SK-N-MC (cell line): ENCODE measurements at regions not wholly inside any gene's neighbourhood (a gene's known extent, or its start where the extent isn't known, plus 50 kb on each side); places are given as distances from the start of the nearest gene placed in this dataset.

ENCODE experiments used
- DNase-seq: peaks from one replicate; pipeline ENCODE4 v3.0.0-alpha.2; 2011; ENCODE audit warnings: low read depth, low spot score
- H3K27ac ChIP-seq: fragments of 200-600 bp; sonication (generic); 2 replicates; pipeline ENCODE4 v1.5.1; 2016; ENCODE audit warnings: mixed run types
- H3K36me3 ChIP-seq: fragments of 200-600 bp; sonication (generic); 2 replicates; pipeline ENCODE4 v1.6.1; 2017; ENCODE audit warnings: antibody characterized with exemption, low read length, mixed read lengths; ENCODE audit not compliant: insufficient read depth
- H3K4me3 ChIP-seq: fragments of 200-600 bp; sonication (generic); 2 replicates; pipeline ENCODE4 v1.5.1; 2016
- H3K9ac ChIP-seq: fragments of 200-600 bp; sonication (generic); 2 replicates; pipeline ENCODE4 v1.8.0; 2017; ENCODE audit warnings: mixed run types, mixed read lengths; ENCODE audit not compliant: insufficient read length
- H3K9me3 ChIP-seq: fragments of 200-600 bp; sonication (generic); 2 replicates; pipeline ENCODE4 v1.6.1; 2017; ENCODE audit warnings: low read depth, mild to moderate bottlenecking, antibody characterized with exemption, low read length, moderate library complexity, mixed read lengths
- EZH2 ChIP-seq: fragments of 200-600 bp; sonication (generic); IDR thresholded peaks from one replicate; pipeline ENCODE4 v1.6.1; 2017; ENCODE audit warnings: antibody characterized with exemption
- FOXP2 ChIP-seq: optimal IDR thresholded peaks from 2 replicates; pipeline ENCODE3; 2011; ENCODE audit warnings: mild to moderate bottlenecking, moderate library complexity; ENCODE audit not compliant: insufficient read depth; ENCODE audit errors: extremely low read length, control extremely low read depth
- POLR2AphosphoS5 ChIP-seq: IDR thresholded peaks from 2 replicates; pipeline ENCODE4 v1.6.1; 2012; ENCODE audit warnings: mild to moderate bottlenecking, low read depth, low read length, borderline replicate concordance

DNA sequence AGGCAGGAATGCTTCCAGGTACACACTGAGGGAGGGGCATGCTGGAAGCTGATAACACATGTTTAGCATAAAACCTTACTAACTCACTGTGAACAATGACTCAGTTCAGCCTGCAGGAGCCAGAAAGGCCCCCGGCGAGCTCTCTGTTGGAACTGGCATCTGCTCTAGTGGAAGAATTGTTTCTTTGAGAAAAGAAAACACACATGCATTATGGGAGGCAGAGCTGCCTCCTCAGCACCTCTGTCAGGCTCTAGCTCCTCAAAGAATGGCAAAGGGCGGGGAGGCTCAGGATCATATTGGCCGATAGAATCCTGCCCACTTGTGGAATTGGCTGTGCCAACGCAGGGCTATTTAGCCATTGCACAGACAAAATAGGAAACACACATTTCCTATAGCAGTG, 338.3 kb downstream of the CXCL12 start:
- H3K9me3 ChIP-seq: no peaks in the 10 kb centered on the region
- no peak overlapping the region for H3K9ac ChIP-seq
- H3K27ac ChIP-seq: no peak overlapping the region
- no peak for DNase-seq
- H3K36me3 ChIP-seq: no peaks in the 10 kb centered on the region
- no peak overlapping the region for H3K4me3 ChIP-seq
- TF ChIP-seq EZH2: no peak
- no peak for TF ChIP-seq FOXP2
- TF ChIP-seq POLR2AphosphoS5: no peak

DNA sequence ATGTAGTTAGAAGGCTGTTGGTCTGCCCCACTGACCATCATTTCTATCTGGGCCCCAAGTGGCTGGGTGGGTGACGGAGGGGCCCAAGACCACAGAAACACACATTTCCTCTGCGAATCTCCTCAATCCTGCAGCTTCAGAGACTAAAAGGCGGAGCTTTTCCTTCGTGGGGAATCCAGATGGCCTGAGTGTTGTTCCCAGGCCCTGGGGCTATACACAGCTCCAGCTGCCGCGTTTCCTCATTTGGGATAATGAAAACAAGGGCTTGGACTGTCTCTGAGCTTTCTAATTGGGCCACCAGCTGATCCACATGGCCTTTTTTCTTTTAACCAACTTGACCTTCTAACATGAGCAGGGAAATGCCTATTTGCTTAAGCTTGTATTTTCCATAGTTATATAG, 339.9 kb downstream of the CXCL12 start:
- H3K9me3 ChIP-seq: no peaks in the 10 kb centered on the region
- no peak overlapping the region for H3K27ac ChIP-seq
- TF ChIP-seq POLR2AphosphoS5 (no peak), EZH2 (no peak), FOXP2 (no peak)
- DNase-seq: no peak
- H3K36me3 ChIP-seq: no peaks in the 10 kb centered on the region
- H3K4me3 ChIP-seq: no peak overlapping the region
- no peak overlapping the region for H3K9ac ChIP-seq

DNA sequence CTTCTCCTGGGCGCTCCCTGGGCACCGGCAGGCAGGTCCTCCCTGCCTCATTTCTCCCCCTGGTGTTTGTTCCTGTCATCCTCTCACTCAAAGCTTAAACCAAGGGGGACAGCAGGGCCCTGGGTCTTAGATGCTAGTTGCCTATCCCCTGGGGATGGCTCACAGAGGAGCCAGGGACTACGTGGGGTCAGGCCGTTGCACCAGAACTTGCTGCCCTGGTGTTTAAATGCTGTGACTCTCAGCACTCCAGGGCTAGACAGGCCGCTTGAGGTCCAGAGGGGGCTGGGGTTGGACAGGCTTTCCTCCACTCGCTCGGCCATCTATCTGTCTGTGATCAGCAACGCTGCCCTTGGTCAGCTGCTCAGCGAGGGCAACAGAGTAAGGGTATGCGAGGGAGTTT, 340.3 kb downstream of the CXCL12 start:
- no peak overlapping the region for H3K4me3 ChIP-seq
- TF ChIP-seq POLR2AphosphoS5 (no peak), FOXP2 (no peak), EZH2 (no peak)
- no peak overlapping the region for H3K27ac ChIP-seq
- no peak for DNase-seq
- no peaks in the 10 kb centered on the region for H3K36me3 ChIP-seq
- no peaks in the 10 kb centered on the region for H3K9me3 ChIP-seq
- H3K9ac ChIP-seq: no peak overlapping the region

DNA sequence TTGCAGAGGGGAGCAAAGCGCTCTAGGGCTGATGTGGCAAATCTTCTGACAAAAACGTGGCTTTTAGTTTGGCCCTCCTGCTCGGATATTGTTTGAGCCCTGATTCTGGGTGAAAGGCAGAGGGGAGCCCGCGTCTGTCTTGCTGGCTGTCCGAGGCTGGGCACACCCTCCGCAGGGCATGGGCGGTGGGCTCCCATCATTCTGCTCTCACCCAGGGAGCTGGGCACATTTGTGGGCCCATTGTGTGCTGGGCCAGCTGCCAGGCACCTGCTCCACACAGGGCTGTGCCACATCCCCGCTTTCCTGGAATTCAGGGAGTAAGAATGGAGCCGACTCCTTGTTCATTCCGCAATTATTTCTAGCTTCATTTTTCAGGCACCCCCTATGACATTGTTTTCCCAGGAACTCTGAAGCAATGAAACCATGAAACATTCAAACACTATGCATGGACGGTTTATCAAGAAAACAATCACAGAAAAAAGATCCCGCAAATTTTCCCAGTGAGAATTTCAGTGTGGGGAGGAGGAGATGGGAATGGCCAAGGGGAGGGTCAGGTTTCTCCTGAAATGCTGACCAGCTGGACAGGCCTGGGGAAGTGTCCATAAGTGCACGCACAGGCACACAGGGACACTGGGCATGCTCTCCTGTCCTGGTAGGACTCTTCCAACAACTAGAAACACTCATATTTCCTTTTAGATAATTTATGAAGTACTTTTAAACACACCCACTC, 341.1 kb downstream of the CXCL12 start:
- H3K27ac ChIP-seq: no peak overlapping the region

DNA sequence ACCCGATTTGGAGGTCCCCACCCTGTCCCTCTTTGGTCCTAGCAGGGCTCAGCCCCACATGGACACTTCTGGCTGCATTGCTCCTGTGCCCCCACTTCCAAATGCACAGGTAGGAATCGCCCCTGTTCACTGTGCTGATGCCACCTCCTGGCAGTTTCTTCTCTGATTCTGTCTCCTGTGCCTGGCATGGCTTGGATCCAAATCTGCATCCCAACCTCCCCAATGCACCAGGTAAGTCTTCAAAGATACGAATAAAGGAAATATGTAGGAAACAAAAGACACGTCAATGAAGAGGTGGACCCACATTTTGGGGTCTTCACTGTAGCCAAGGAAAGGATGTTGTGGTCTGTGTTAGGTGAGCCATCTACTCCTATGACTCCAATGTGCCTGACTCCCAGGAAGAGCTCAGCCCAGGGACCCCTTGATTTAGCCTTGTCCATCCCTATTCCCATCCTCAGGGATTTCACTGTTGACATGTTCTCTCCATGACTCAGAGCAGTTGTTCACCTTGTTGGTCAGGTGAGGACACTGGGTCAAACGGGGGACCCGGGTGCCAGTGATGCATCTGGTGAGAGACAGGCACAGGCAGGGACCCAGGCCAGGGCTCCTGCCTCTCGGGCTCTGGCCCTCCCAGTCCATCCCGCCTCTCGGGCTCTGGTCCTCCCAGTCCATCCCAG, 341.8 kb downstream of the CXCL12 start:
- Histone ChIP-seq H3K9me3 (no peaks in the 10 kb centered on the region), H3K27ac (no peak overlapping the region), H3K36me3 (no peaks in the 10 kb centered on the region), H3K9ac (no peak overlapping the region), H3K4me3 (no peak overlapping the region)
- TF ChIP-seq EZH2 (no peak), FOXP2 (no peak), POLR2AphosphoS5 (no peak)
- DNase-seq: no peak

More for the DNA sequence above, 341.1 kb downstream of the CXCL12 start:
- no peak for DNase-seq
- no peak for TF ChIP-seq POLR2AphosphoS5
- TF ChIP-seq EZH2: no peak
- TF ChIP-seq FOXP2: no peak
- Histone ChIP-seq H3K36me3 (no peaks in the 10 kb centered on the region), H3K9ac (no peak overlapping the region), H3K4me3 (no peak overlapping the region), H3K9me3 (no peaks in the 10 kb centered on the region)

DNA sequence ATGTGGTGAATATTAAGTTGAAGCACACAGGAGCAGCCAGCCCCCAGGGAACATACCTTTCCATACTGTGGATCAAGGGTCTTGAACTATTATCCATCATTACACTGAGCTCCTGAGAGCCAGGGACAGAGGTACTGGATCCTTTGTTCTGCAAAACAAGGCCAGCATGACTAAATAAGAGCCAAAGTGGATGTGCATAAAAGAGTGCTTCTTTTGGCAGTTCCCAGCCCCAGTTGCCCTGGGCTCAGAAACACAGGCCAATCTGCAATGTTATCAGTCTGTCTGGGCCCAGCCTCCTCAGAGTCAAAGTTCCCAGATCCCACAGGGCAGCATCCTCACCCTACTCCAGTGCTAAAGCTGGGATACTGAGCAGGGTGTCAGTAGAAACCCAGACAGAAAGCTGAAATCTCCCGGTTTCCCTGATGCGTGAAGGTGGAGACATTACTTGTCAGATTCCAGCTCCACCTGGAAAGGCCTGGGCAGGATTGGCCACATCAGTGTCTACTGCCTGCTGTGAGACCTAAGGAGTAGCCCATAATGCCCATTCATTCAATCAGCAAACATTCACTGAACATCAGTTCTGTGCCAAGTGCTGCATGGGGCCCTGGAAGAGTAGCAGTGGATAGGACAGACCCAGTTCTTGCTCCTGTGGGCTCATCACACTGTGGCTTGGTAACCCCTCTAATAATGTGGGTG, 342.7 kb downstream of the CXCL12 start:
- no peaks in the 10 kb centered on the region for H3K9me3 ChIP-seq

DNA sequence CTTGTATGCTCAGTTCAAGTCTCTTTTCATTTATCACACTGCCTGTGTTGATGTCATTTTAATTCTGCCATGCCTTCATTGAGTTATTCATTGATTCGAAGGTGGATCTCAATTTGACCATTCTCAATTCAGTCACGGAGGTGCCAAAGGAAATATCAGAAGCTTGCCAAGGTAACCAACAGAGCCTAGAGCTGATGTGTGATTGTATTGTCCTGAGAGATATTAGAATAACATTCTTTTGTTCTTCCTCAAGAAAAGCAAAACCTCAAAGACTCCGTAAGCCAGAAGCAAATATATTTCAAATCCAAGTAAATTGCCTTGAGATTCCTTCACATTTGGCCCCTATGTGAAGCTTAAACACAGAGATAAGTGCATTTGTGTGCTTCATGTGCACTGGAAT, 345.3 kb downstream of the CXCL12 start:
- no peaks in the 10 kb centered on the region for H3K36me3 ChIP-seq
- H3K9me3 ChIP-seq: no peaks in the 10 kb centered on the region
- no peak overlapping the region for H3K4me3 ChIP-seq
- H3K27ac ChIP-seq: no peak overlapping the region
- TF ChIP-seq FOXP2 (no peak), EZH2 (no peak), POLR2AphosphoS5 (no peak)
- DNase-seq: no peak
- H3K9ac ChIP-seq: no peak overlapping the region

More for the DNA sequence above, 342.7 kb downstream of the CXCL12 start:
- Histone ChIP-seq H3K36me3 (no peaks in the 10 kb centered on the region), H3K9ac (no peak overlapping the region), H3K4me3 (no peak overlapping the region), H3K27ac (no peak overlapping the region)
- DNase-seq: no peak
- TF ChIP-seq FOXP2 (no peak), POLR2AphosphoS5 (no peak), EZH2 (no peak)

DNA sequence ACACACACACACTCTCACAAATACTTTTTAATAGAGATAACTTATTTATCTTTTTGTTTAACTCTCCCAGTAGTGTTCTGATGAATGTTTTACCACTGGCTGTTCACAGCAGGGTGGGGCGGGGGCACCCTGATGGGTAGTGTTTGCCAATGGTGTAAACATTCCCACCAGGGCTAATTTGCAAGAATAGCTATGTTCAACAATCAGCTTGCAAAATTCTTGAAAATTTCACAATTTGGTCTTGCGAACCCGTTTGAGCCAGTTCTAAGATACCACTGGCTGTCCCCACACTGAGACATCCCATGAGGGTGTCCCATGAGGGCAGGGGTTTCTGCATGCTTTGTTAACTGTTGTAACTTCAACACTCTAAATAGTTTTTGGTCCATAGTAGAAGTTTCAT, 348.5 kb downstream of the CXCL12 start:
- no peaks in the 10 kb centered on the region for H3K9me3 ChIP-seq
- H3K4me3 ChIP-seq: no peak overlapping the region
- no peak overlapping the region for H3K9ac ChIP-seq
- no peaks in the 10 kb centered on the region for H3K36me3 ChIP-seq
- no peak for TF ChIP-seq EZH2
- no peak for TF ChIP-seq FOXP2
- TF ChIP-seq POLR2AphosphoS5: no peak
- H3K27ac ChIP-seq: no peak overlapping the region
- no peak for DNase-seq
